ENCODE measurements at regions not wholly inside any gene's neighbourhood (a gene's known extent, or its start where the extent isn't known, plus 50 kb on each side); places are given as distances from the start of the nearest gene placed in this dataset.
"Not testable (repeated sequence)": the region's sequence is repeated elsewhere in the genome, so short reads cannot be mapped to it uniquely, and the experiment has no call there.

- DNase-seq (ENCODE audit: low read depth): not testable (repeated sequence)
These were observed 59.3 kb upstream of the SULF2 start for GRCh38 chr20:47844568-47844906.

GRCh38 chr20:47843886-47844567 lies 58.7 kb upstream of the SULF2 start:
- DNase-seq (ENCODE audit: low read depth): no peak

GRCh38 chr20:47842950-47843349 lies 57.7 kb upstream of the SULF2 start:
- DNase-seq (ENCODE audit: low read depth): not testable (repeated sequence)

DNA sequence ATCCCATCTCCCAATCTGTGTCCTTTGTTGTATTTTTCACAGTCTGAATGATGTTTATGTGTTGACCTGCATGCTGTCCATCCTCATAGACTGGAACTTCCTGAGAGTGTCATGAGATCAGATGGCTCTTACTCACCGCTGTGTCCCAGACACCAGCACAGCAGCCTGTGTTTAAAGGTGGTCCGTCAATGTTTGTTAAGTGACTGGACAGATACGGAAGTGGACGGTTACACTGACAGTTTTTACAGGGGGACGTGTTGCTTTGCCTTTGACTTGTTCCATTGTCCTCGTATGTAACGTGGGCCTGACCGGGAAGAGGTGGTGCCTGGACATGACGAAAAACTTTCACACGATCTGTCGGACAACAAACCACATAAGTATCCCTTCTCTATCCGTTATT lies 56.7 kb upstream of the SULF2 start:
- DNase-seq (ENCODE audit: low read depth): not testable (repeated sequence)

DNA sequence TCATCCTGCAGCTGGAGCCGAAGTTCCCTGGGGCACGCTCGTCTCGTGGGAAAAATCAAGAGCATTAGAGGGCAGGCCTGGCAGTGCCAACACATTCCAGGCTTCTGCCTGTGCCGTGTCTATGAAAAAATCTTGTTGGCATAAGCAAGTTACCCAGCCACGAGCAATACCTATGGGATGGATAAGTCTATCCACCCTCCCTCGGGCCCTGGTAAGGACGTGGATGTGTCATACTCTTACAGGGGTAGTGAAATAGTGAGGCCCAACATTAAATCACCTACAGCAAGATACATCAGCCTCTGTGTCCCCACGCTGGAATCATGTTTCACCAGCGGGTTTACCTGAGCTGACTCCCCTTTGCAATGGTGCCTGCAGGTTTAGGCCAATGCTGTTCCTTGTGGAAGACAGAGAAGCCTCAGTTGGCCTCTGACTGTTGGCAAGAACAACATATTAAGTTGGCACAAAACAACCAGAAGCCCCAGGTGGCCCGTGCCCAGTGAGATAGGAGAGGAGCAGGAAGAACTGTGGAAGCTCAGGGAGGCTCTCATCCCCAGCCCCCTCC lies 51.1 kb upstream of the SULF2 start:
- DNase-seq (ENCODE audit: low read depth): not testable (repeated sequence)

All from fibroblast of the conjunctiva (primary cell).